ENCODE measurements at regions not wholly inside any gene's neighbourhood (a gene's known extent, or its start where the extent isn't known, plus 50 kb on each side); places are given as distances from the start of the nearest gene placed in this dataset.

DNA sequence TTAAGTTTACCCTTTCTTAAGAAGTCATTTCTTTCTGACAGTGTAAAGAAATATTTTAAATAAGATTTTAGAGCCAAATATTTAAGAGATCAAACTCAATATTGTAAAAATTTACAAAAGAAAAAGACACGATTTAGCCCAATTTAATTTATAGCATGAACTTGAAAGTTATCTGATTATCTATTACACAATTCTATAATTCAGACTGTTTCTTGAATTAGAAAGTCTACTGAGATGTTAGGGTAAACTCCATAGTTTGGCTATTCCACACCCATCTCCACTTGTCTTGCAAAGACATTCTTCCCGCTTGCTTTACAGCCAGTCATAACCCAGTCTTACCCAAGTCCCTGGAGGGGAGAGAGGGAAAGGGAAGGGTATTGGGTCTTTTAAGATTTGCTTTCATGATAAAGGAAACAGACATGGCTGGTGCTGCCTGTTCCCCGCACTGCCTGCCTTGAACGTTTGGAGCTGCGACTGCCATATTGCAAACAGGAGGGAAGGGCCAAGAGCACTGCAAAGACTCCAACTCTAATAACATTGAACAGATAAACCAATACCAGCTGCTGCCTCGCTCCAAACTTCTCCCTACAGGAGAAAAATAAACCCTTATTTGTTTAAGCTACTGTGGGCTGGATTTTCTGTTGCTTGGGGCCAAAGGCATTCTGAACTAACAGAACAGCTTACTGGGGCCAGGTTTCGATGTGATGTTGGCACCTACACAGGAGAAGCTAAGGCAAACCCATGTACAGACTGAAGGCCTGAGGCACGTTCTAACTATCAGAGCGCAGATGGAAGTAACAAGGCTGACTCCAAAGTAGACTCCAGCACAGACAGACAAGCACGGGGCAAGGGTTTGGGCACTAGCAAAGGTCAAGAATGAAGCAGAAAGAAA is 552.3 kb upstream of the JARID2 start:
- TF ChIP-seq, protein P1, sequence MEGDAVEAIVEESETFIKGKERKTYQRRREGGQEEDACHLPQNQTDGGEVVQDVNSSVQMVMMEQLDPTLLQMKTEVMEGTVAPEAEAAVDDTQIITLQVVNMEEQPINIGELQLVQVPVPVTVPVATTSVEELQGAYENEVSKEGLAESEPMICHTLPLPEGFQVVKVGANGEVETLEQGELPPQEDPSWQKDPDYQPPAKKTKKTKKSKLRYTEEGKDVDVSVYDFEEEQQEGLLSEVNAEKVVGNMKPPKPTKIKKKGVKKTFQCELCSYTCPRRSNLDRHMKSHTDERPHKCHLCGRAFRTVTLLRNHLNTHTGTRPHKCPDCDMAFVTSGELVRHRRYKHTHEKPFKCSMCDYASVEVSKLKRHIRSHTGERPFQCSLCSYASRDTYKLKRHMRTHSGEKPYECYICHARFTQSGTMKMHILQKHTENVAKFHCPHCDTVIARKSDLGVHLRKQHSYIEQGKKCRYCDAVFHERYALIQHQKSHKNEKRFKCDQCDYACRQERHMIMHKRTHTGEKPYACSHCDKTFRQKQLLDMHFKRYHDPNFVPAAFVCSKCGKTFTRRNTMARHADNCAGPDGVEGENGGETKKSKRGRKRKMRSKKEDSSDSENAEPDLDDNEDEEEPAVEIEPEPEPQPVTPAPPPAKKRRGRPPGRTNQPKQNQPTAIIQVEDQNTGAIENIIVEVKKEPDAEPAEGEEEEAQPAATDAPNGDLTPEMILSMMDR (tag by site-specific recombination; IDR thresholded peaks at IDR 0.05) = no peak
- TF ChIP-seq ZBTB20 (tag by site-specific recombination; IDR thresholded peaks at IDR 0.05) (no peak), ZNF274 (IDR thresholded peaks at IDR 0.05; ENCODE audit: low read length) (no peak), ZNF274 (tag by site-specific recombination; IDR thresholded peaks at IDR 0.05; ENCODE audit: borderline replicate concordance) (no peak), ZNF830 (tag by site-specific recombination; IDR thresholded peaks at IDR 0.05; ENCODE audit: low read depth) (no peak), ZNF423 (tag by site-specific recombination; IDR thresholded peaks at IDR 0.05) (no peak), ZNF211 (tag by site-specific recombination; IDR thresholded peaks at IDR 0.05; ENCODE audit: low read depth) (no peak), ZBTB8A (tag by site-specific recombination; IDR thresholded peaks at IDR 0.05) (no peak)
- TF ChIP-seq, protein P2, sequence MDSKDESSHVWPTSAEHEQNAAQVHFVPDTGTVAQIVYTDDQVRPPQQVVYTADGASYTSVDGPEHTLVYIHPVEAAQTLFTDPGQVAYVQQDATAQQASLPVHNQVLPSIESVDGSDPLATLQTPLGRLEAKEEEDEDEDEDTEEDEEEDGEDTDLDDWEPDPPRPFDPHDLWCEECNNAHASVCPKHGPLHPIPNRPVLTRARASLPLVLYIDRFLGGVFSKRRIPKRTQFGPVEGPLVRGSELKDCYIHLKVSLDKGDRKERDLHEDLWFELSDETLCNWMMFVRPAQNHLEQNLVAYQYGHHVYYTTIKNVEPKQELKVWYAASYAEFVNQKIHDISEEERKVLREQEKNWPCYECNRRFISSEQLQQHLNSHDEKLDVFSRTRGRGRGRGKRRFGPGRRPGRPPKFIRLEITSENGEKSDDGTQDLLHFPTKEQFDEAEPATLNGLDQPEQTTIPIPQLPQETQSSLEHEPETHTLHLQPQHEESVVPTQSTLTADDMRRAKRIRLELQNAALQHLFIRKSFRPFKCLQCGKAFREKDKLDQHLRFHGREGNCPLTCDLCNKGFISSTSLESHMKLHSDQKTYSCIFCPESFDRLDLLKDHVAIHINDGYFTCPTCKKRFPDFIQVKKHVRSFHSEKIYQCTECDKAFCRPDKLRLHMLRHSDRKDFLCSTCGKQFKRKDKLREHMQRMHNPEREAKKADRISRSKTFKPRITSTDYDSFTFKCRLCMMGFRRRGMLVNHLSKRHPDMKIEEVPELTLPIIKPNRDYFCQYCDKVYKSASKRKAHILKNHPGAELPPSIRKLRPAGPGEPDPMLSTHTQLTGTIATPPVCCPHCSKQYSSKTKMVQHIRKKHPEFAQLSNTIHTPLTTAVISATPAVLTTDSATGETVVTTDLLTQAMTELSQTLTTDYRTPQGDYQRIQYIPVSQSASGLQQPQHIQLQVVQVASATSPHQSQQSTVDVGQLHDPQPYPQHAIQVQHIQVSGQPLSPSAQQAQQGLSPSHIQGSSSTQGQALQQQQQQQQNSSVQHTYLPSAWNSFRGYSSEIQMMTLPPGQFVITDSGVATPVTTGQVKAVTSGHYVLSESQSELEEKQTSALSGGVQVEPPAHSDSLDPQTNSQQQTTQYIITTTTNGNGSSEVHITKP (tag by site-specific recombination; IDR thresholded peaks at IDR 0.05) = no peak
- TF ChIP-seq, protein P3, sequence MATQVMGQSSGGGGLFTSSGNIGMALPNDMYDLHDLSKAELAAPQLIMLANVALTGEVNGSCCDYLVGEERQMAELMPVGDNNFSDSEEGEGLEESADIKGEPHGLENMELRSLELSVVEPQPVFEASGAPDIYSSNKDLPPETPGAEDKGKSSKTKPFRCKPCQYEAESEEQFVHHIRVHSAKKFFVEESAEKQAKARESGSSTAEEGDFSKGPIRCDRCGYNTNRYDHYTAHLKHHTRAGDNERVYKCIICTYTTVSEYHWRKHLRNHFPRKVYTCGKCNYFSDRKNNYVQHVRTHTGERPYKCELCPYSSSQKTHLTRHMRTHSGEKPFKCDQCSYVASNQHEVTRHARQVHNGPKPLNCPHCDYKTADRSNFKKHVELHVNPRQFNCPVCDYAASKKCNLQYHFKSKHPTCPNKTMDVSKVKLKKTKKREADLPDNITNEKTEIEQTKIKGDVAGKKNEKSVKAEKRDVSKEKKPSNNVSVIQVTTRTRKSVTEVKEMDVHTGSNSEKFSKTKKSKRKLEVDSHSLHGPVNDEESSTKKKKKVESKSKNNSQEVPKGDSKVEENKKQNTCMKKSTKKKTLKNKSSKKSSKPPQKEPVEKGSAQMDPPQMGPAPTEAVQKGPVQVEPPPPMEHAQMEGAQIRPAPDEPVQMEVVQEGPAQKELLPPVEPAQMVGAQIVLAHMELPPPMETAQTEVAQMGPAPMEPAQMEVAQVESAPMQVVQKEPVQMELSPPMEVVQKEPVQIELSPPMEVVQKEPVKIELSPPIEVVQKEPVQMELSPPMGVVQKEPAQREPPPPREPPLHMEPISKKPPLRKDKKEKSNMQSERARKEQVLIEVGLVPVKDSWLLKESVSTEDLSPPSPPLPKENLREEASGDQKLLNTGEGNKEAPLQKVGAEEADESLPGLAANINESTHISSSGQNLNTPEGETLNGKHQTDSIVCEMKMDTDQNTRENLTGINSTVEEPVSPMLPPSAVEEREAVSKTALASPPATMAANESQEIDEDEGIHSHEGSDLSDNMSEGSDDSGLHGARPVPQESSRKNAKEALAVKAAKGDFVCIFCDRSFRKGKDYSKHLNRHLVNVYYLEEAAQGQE (tag by site-specific recombination; IDR thresholded peaks at IDR 0.05) = no peak
- TF ChIP-seq, protein P4, sequence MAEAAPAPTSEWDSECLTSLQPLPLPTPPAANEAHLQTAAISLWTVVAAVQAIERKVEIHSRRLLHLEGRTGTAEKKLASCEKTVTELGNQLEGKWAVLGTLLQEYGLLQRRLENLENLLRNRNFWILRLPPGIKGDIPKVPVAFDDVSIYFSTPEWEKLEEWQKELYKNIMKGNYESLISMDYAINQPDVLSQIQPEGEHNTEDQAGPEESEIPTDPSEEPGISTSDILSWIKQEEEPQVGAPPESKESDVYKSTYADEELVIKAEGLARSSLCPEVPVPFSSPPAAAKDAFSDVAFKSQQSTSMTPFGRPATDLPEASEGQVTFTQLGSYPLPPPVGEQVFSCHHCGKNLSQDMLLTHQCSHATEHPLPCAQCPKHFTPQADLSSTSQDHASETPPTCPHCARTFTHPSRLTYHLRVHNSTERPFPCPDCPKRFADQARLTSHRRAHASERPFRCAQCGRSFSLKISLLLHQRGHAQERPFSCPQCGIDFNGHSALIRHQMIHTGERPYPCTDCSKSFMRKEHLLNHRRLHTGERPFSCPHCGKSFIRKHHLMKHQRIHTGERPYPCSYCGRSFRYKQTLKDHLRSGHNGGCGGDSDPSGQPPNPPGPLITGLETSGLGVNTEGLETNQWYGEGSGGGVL (tag by site-specific recombination; IDR thresholded peaks at IDR 0.05) = no peak
